Activated CD4-positive, alpha-beta T cell treated with anti-CD3 and anti-CD28 coated beads for 48 hours (primary cell): ENCODE measurements at regions not wholly inside any gene's neighbourhood (a gene's known extent, or its start where the extent isn't known, plus 50 kb on each side); places are given as distances from the start of the nearest gene placed in this dataset.

Experiments
- DNase-seq: peaks from one replicate; pipeline ENCODE4 v3.0.0-alpha.2; 2020

DNA sequence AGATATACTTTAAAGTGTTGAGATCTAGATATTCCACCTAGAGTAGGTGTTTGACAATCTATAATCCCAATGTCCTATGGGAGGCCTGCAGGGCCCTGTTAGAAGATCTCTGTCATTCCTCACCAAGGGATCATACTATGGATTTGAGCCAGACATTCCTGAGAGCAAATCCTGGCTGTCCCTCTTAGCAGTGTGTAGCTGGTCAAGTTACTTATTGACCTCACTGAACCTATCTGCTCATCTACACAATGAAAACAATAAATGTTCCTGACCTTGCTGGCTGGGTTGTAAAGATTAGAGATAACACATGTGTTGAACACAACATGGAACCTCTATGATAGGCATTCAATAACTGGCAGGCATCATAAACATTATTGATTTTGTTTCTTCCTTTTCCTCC lies 265.6 kb upstream of the ATP11B start:
- DNase-seq: no peak

DNA sequence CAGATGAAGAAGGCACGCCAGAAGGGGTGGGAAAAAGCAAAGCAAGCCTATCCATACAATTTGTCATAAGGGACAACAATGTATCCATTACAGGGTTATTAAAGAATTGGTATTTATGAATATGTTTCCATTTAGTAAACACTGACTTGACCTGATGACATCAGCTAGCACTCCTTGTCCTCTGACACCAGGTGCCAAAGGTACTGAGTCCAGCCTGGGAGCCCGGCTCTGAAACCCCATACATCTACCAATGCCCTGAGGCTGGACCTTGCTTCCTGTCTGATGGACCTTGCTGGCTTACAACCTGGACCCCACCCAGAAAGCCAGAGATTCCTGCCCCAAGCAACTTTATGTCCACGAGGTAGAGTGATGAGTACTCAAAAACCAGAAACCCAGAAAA lies 263.0 kb upstream of the ATP11B start:
- no peak for DNase-seq

DNA sequence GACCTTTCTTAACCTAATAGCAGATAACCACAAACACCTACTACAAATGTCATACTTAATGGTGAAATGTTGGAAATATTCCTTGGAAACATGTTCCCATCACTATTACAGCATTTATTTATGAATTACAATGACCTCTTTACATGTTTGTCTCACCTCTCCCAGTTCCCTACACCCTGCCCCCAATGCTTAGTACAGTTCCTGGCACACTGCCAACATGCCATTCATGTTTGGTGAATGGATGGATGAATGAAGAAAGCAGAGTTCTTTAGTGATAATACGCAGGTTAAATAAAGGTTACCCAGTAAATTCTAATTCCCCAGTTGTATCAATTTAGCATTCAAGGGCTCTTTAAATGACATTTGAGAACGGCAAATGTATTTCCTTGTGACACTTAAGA lies 259.9 kb upstream of the ATP11B start:
- DNase-seq: no peak

DNA sequence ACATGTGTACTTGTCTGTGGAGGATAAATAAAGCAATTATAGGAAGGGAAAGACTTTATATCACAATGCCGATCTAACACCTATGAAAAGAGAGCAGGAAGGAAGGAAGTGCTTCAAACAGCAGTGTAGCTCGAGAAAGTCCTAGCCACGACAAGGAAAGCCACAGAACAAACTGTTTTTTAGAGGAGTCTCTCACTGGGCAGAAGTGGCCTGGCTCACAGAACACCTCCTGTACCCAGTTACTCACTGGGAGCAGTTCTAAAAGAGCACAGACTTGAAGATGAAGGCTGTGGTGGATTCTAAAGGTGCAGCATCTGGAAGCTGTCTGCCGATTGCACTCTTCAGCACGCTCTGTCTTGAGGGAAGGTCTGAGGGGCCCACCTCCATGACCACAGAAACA lies 248.8 kb upstream of the ATP11B start:
- no peak for DNase-seq

DNA sequence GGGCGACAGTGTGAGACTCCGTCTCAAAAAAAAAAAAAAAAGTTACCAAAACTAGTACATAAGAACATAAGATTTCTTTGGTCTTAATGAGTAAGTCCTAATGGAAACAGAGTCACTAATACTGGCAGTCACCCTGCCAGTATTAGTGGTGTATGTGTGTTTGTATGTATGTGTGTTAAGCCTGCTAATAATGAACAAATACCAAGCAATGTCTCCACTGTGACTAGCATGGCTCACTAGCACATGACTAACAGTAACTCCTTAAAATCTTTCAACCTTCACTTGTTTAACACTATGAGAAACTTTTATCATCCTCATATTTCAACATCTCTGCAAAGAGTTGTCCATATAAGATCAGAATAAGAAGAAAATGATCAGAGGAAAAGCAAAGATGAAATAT lies 231.0 kb upstream of the ATP11B start:
- DNase-seq: no peak

DNA sequence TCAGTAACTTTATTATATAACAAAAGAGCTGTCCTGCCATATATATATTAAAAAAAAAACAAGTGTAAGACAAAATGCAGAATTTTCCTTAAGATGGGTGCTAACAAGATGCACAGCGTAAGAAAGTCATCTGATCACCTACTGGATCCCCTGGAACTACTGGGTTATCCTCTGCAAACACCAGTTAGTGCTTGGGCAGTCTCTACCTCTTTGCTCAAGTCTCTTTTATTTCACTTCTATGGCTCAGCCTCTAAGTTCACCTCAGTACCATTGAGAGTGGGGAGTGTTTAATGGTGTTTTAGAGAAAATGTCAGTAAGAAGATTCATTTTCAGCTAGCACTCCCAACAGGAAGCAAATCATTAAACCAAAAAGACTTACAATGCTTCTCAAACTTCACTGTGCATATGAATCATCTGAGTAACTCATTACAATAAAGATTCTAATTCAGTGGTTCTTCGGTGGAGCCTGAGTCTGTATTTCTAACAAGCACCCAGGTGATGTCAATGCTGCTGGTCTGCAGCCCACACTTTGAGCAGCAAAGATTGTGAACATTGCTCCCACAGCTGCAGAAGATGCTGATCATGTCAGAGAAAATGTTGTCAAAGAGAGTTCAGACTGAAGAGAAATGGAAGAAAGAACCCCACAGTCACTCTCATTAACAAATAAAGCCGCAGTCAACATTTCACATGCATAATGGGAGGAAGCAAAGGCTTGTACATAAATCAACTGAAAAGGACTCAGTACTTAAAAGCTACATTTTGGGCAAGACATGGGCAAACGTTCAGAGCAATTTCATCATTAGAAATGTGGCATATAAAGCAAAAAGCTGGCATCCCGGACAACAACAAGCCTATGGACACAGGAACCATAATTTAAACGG lies 227.1 kb upstream of the ATP11B start:
- no peak for DNase-seq

DNA sequence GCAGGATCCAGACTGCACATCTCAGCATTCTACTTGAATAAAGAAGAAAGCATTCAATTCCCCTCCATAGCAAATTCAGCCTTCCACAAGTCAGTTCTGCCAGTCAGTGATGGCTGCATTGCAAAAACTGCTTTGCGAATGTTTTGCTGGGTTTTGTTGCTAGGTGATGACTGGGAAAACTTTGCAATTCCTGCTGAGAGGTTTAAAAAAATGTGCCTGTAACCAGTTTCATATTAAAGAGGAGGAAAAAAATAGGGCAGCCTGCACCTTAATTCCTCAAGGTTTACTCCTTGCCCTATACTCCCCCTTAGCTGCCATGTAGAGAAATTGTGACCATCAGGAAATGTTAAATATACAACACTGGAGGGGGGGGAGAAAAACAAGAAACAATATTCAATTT lies 225.6 kb upstream of the ATP11B start:
- DNase-seq: no peak

DNA sequence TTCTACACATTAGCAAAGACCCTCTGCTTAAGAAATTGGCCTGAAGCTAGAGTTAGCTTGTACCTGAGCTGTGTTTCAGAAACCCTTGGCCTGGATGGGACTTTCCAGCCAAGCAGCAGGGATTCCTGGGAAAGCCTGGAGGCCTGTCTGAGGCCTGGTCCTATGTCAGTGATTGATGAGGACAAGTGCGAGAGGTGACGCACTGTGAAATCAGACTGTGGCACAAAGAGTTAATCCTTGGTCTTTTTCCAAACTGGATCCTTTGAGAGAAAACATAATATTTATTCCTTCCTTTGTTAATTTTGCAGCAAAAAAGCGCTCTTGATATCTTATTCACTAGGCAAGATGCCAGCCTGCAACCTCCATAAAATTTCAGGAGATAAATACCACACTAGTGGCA lies 225.0 kb upstream of the ATP11B start:
- no peak for DNase-seq

DNA sequence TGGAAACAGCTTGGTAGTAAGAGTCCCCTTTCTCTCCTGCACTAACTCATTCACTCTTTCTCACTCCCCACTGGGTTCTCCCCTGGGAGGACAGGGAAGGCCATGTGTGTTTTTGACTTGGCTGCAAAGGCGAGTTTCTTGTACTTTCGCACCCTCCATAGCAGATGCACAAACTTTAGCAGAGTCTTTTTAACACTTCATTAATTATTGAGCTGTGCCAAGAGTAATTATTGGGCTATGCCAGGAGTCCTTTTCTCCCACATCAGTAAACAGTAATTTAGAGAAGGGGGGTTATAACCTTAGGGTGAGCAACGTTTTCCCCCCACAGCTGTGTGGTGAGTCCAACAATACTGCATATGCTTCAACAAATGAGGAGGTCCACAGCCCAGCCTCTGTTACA lies 224.4 kb upstream of the ATP11B start:
- DNase-seq: no peak

DNA sequence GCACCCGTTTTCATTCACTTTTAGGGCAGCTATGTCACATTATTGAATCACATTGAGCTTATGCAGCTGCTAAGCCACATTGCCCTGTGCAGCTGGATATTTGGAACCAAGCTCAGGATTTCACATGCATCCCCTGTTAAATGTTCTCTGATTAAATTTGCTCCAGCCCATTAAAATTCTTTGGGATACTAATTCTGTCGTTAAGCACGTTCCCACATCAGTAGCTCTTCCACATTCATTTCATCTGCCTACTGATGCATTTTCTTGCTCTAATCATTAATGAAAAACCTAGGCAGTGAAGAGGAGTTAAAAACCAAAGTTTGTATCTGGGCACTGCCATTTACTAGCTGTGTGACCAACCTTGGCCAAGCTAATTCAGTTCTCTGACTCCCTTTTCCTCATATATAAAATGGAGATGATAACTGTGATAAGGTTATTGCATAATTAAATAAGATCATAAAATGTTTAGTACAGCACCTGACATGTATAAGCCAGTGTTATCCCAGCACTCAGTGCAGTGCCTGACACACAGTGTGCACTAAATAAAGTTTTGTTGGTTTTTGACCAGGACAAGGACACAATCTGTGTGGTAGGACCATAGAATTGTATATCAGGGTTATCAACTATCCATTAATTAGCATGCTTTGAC lies 222.2 kb upstream of the ATP11B start:
- DNase-seq: no peak

DNA sequence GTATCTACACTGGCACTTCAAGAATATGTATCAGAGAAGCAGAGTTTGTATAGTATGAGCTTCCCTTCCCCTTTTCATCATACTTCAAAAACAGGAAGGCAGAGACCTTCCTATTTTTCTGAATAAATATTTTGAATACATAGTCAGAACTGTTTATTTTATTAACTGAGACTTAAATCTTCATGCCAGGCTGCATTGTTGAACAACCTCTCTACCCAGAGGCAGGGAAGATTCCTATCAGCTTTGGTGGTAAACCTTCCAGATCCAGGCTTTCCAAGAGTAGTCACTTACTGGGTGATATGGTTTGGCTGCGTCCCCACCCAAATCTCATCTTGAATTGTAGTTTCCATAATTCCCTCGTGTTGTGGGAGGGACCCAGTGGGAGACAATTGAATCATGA lies 217.4 kb upstream of the ATP11B start:
- DNase-seq: no peak

DNA sequence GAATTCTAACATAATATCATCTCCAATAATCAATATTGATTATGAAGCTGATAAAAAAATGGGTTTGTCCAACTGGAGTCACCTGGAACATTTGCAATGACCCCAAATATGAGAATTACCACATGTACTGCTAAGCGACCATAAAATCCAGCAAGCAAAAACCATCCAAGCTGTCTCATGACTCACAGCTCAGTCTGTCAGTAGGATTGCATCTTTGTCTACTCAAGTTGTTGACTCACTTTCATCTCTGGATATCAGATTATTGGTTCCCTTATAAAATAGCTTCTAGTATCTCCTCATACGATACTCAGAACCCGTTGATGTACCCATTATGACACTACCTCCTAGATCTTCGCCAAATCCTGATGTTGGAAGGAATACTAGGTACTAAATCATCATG lies 209.8 kb upstream of the ATP11B start:
- DNase-seq: no peak

DNA sequence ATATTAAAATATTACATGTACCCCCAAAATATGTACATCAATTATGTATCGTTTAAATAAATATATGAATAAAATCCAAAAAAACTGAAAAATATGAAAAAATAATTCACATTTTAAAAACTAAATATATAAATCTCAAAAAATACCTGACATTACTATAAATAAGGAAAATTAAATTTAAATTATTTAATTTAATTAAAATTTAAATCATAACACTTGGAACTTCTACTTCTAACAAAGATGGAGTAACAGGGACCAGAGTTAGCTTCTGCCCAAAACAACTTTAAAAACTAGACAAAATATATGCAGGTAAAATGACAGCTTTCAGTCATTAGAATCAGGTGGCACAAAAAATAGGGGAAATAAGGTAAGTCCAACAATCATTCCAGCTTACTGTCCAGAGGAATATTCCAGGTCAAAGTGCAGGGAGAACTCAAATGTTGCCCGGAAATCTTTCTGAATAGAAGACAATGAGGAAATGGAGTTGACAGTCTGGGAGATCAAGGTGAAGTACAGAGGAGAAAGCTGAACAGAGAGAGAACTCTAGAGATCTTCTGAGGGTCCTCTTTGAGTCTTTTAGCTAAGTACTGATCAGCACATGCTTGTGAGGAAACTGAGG lies 207.7 kb upstream of the ATP11B start:
- no peak for DNase-seq

DNA sequence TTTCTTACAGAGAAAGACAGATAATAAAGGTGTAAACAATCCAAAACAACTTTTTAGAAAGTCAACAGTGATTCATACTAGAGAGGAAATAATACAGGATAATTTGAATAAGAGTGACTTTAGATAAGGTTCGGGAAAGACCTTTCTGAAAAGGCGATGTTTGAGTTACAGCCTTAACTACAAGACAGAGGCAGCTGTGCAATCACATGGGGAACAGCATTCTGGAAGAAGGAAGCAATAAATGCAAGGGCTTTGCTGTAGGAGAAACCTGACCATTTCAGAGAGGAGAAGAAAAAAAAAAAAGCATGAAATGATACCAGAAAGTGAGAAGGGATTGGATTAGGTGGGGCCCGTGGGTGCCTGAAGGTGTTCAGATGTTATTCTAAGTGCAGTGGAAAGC lies 200.6 kb upstream of the ATP11B start:
- no peak for DNase-seq

DNA sequence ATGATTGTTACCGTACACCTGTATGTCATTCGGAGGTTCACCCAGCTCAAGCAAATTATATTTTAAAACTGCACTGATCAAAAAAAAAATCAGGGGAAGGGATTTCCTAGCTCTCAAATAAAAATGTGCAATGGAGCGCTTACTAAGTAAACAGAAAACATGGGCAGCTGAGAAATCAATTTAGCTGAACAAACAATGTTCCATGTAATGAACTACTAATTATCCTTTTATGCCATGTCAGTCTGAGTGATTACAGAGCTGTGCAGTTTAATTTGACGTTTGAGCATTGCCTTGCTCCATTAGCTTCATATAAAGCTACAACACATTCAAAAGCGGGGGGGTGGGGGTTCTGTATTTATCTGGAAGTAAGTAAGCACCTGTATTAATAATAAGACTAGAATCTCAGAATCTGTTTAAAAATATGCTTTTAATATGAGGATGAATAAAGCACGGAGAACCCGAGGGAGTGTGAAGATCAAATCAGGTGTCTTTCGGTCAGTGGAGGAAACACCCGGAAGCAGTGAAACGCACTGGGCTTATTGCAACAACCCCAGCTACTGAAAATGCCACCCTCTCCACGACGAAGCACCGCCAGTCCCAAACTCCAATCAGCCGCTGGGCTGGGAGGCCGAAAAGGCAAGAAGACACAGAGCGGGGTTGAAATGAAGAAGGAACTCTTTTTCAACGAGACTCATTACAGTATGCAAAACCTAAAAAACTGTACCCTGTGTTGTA lies 196.5 kb upstream of the ATP11B start:
- no peak for DNase-seq

DNA sequence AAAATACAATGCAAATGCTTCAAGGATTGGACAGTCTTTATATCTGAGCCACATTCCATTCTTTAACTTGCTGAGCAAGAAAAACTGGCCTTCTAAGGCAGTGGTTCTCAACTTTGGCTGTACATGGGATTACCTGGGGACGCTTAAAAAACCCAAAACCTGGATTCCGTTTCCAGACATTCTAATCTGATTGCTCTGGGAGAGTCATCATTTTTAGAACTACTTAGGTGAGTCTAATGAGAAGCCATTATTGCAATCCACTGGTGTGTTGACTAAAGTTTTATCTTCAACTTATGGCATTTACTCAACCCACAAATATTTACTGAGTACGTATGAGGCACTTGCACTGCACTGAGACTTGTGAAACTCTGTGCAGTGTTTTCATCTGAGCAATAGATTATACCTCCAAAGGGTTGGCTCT lies 195.7 kb upstream of the ATP11B start:
- no peak for DNase-seq

DNA sequence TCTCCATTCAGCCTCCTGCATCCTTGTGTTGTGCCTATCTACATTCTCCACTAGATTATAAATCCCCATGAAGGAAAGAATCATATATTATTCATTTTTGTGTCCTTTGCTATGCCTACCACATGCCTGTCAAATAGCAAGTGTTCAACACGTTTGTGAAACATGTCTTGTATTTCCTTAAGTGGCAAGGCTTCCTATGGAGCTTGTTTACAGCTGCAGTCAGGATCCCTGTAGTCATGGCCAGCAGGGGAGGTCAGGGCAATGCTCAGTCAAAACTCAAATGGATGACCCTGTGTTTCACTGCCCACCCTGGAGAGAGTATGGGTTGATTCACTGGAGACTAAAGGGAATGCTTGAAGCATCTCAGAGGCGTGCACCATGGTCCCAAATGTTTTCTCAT lies 191.7 kb upstream of the ATP11B start:
- no peak for DNase-seq

DNA sequence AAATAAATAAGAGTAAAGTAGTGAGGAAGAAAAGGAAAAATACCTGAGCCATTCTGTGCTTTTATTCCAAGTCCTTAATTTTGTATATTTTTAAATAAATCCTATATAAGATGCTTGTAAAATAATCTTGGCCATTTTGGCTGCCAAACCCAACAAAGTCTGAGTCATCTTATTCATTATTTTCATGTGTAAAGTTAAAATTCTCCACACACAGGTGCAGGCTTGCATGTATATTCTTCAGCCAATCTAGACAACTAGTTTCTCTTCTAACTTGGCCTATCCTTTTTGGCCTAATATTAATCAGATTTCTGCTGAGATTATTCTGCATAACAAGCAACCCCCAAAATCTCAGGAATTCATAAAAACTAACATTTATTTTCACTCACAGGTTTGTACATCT lies 189.8 kb upstream of the ATP11B start:
- no peak for DNase-seq

DNA sequence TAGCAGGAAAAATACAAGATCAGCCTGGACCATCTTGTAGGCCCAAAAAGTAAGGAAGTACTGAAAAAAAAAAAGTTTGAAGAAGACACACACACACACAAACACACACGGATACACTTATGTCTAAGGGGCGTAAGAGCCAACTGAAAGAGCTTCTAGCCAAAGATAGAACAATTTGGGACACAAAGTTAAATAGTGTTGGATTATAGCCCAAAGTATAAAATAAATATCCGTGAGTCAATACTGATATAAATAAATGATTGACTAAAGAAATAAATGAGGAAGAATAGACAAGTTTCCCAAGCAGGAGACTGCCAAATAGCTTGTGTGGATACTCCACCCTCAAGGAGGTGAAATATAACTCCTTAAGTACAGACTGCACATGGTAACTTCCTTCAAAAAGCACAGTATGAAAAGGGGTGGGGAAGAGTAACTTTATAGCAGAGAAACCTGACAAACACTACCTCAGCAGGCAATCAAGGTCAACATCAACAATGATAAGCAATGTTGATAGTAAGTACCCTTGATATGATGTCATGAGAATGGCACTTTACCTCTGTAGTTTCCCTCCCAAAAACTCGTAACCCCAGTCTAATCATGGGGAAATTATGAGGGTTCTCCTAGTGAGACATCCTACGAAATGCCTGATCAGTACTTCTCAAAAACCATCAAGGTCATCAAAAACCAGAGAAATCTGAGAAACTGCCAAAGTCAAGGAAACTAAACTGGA lies 187.3 kb upstream of the ATP11B start:
- DNase-seq: no peak

DNA sequence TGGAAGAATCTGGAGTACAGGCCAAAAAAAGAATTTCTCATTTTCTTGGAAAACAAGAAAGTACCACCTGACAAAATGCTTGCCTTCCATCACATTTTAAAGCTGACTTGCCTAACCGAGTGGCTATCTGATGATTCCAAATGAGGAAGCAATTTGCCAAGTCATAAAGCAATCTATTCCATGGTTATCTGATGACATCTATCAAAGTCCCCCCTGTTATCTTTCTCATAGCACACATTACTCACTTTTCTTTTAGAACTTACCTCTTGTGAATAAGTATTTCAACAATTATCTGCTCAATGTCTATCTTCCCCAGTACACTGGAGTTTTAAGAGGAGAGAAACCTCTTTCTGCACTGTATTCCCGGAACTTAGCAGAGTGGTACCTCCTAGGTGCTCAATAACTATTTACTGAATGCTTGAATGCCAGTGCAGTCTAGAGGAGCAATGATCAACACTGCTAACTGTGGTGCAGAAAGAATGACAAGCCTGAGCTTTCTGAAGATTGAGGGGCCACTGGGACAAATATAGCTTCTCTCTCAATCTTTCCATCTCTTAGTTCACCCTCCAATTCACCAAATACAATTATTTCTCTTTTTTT lies 186.3 kb upstream of the ATP11B start:
- no peak for DNase-seq

DNA sequence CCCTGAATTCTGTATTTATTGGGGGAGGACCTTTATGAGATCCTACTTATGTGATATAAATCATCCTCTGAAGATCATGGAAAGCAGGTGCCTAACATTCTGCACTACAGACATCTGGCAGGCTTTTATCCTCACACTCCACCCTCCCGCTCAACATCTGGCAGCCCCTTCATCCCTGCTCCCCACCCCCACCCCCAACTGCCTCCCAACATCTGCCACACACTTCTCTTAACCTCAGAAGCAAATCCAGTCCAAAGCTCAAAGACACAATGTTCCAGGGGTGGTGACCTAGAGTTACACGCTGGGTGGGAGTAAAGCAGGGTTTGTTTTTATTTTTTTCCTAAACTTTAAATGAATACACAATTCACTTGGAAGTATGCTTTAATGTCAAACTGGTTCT lies 184.5 kb upstream of the ATP11B start:
- DNase-seq: no peak

DNA sequence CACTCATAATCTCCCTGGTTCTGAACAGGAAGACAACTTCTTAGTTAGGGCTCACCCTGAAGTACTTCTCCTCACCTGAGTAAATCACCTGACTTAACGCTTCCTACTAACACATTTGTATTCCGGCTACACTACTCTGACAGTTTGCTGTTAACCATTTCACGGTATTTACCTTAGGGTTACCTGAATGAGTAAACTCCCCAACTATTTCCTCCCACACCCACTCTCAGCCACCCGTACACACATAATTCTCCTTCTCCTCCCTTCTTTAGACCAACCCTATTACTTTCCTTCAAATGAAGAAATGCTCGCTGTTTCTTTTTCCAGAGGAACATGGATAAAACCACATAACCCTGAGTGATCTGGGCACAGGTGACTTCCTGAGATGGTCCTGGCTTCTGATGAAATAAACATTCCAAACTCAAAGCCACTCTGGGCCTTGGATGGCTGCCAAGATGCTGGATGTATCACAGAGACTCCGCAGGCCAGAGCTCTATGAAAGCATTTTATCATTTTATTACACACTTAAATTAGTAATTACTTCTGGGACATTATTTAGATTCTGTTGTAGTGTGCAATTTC lies 183.6 kb upstream of the ATP11B start:
- no peak for DNase-seq
